PC-3 (cell line): ENCODE measurements at regions not wholly inside any gene's neighbourhood (a gene's known extent, or its start where the extent isn't known, plus 50 kb on each side); places are given as distances from the start of the nearest gene placed in this dataset.

ENCODE experiments used
- ATAC-seq: fragments of 200-7000 bp; cut with Tn5 transposase; 2 replicates; pipeline ENCODE4 v1.9.1; 2020; ENCODE audit warnings: mild to moderate bottlenecking, moderate library complexity
- BruUV-seq: library from RNA; stranded (reverse); fragments of 400-500 nt; replicated peaks from 2 replicates; lab custom pipeline; 2021; lab: Mats Ljungman, UMichigan
- CTCF ChIA-PET: fragments of 300-600 bp; sonication (Branson Sonifier 250); formaldehyde crosslinking; loops from one replicate; lab custom pipeline; 2022; ENCODE audit warnings: antibody characterized with exemption; lab: Charles Lee
- POLR2A ChIA-PET: fragments of 300-600 bp; sonication (Branson Sonifier 250); formaldehyde crosslinking; loops from one replicate; lab custom pipeline; 2022; ENCODE audit warnings: antibody characterized with exemption; ENCODE audit not compliant: unreplicated experiment; lab: Charles Lee
- DNase-seq: peaks from one replicate; pipeline ENCODE4 v3.0.0-alpha.2; 2015
- H2AFZ ChIP-seq: fragments of 300-600 bp; sonication (generic); 2 replicates; pipeline ENCODE4 v1.6.0; 2016; ENCODE audit warnings: antibody characterized with exemption, low read length
- H3F3A ChIP-seq: fragments of 300-600 bp; sonication (generic); one replicate; pipeline ENCODE4 v1.6.0; 2017; ENCODE audit warnings: antibody characterized with exemption, low read length, control low read depth, mild to moderate bottlenecking; ENCODE audit not compliant: unreplicated experiment
- H3K27ac ChIP-seq: fragments of 300-600 bp; sonication (generic); 2 replicates; pipeline ENCODE4 v1.5.1; 2016; ENCODE audit warnings: mild to moderate bottlenecking, low read length
- H3K27me3 ChIP-seq: fragments of 300-600 bp; sonication (generic); 2 replicates; pipeline ENCODE4 v1.6.1; 2016; ENCODE audit warnings: low read length, mixed read lengths
- H3K36me3 ChIP-seq: fragments of 300-600 bp; sonication (generic); 2 replicates; pipeline ENCODE4 v1.6.1; 2016; ENCODE audit warnings: low read depth, mixed run types, low read length, mixed read lengths
- H3K4me1 ChIP-seq: fragments of 300-600 bp; sonication (generic); 2 replicates; pipeline ENCODE4 v1.5.1; 2016; ENCODE audit warnings: low read length; ENCODE audit not compliant: insufficient read depth
- H3K4me2 ChIP-seq: fragments of 300-600 bp; sonication (generic); 2 replicates; pipeline ENCODE4 v1.6.0; 2016; ENCODE audit warnings: low read length
- H3K4me3 ChIP-seq: fragments of 300-600 bp; sonication (generic); 2 replicates; pipeline ENCODE4 v1.5.1; 2016; ENCODE audit warnings: mild to moderate bottlenecking, low read length, mixed read lengths
- H3K79me2 ChIP-seq: fragments of 300-600 bp; sonication (generic); 2 replicates; pipeline ENCODE4 v1.6.1; 2017; ENCODE audit warnings: low read length, mixed read lengths
- H3K9ac ChIP-seq: fragments of 300-600 bp; sonication (generic); 2 replicates; pipeline ENCODE4 v1.6.0; 2016; ENCODE audit warnings: mild to moderate bottlenecking, low read length
- H3K9me2 ChIP-seq: fragments of 300-600 bp; sonication (generic); replicated peaks from 2 replicates; pipeline ENCODE4 v1.6.1; 2016; ENCODE audit warnings: mixed run types, low read length, mixed read lengths
- H3K9me3 ChIP-seq: fragments of 300-600 bp; sonication (generic); 2 replicates; pipeline ENCODE4 v1.6.1; 2016; ENCODE audit warnings: low read length, mixed read lengths
- H4K20me1 ChIP-seq: fragments of 300-600 bp; sonication (generic); 2 replicates; pipeline ENCODE4 v1.6.1; 2016; ENCODE audit warnings: low read length, mixed read lengths
- CTCF ChIP-seq: fragments of 300-600 bp; sonication (generic); conservative IDR thresholded peaks from 2 replicates; pipeline ENCODE4 v1.5.1; 2017; ENCODE audit warnings: antibody characterized with exemption, low read depth, mild to moderate bottlenecking, low read length
- EZH2 ChIP-seq: fragments of 300-600 bp; sonication (generic); IDR thresholded peaks from one replicate; pipeline ENCODE4 v1.6.1; 2017; ENCODE audit warnings: antibody characterized with exemption, mild to moderate bottlenecking, low read length; ENCODE audit not compliant: unreplicated experiment
- EZH2phosphoT487 ChIP-seq: fragments of 300-600 bp; sonication (generic); IDR thresholded peaks from 2 replicates; pipeline ENCODE4 v1.6.1; 2018; ENCODE audit warnings: mild to moderate bottlenecking, antibody characterized with exemption, low read length, borderline replicate concordance
- intact Hi-C: fragments of 100-400 bp; cut with micrococcal nuclease; formaldehyde crosslinking; loops from 2 replicates; pipeline ENCODE4 v1.9.0; 2023

GRCh38 chr11:112613051-112613972 lies 347.9 kb upstream of the NCAM1 start:
- no peak overlapping the region; the same call in 1 of the 2 replicates for H3K27ac ChIP-seq
- H3K4me3 ChIP-seq = no peak overlapping the region
- H2AFZ ChIP-seq = no peak overlapping the region
- TF ChIP-seq CTCF = no peak
- no peak for TF ChIP-seq EZH2phosphoT487
- no peak for TF ChIP-seq EZH2
- no TSS peak for BruUV-seq
- H4K20me1 ChIP-seq = no peaks in the 10 kb centered on the region
- no peaks in the 10 kb centered on the region for H3K9me2 ChIP-seq
- H3K4me2 ChIP-seq = 0 out of 2 replicates have a peak overlapping the region, but pooled peaks have one; percentile 10
- intact Hi-C loops = no loop called here
- ATAC-seq (no peak), DNase-seq (peak; percentile 42)
- H3K9ac ChIP-seq = no peak overlapping the region
- H3F3A ChIP-seq = no peaks in the 10 kb centered on the region
- peaks cover 2% of the 10 kb centered on the region; the same call in 1 of the 2 replicates for H3K27me3 ChIP-seq
- POLR2A ChIA-PET = no interaction called here
- CTCF ChIA-PET = no interaction called here
- H3K4me1 ChIP-seq = peaks cover 5% of the 10 kb centered on the region; the same call in 1 of the 2 replicates
- no peaks in the 10 kb centered on the region for H3K36me3 ChIP-seq
- H3K79me2 ChIP-seq = no peaks in the 10 kb centered on the region
- no peaks in the 10 kb centered on the region for H3K9me3 ChIP-seq

GRCh38 chr11:112614605-112615004 lies 346.6 kb upstream of the NCAM1 start:
- BruUV-seq = no TSS peak
- H3K4me3 ChIP-seq = no peak overlapping the region
- no peaks in the 10 kb centered on the region for H3K9me2 ChIP-seq
- TF ChIP-seq CTCF (no peak), EZH2phosphoT487 (no peak), EZH2 (no peak)
- H2AFZ ChIP-seq = no peak overlapping the region
- ChIA-PET POLR2A (no interaction called here), CTCF (no interaction called here)
- no peaks in the 10 kb centered on the region for H3K27me3 ChIP-seq
- H3K9ac ChIP-seq = no peak overlapping the region
- H3K4me2 ChIP-seq = no peak overlapping the region
- no peaks in the 10 kb centered on the region for H3F3A ChIP-seq
- H3K4me1 ChIP-seq = peaks cover 5% of the 10 kb centered on the region; the same call in 1 of the 2 replicates
- intact Hi-C loops = no loop called here
- no peaks in the 10 kb centered on the region for H3K79me2 ChIP-seq
- H4K20me1 ChIP-seq = no peaks in the 10 kb centered on the region
- no peaks in the 10 kb centered on the region for H3K9me3 ChIP-seq
- DNase-seq (no peak), ATAC-seq (no peak)
- no peaks in the 10 kb centered on the region for H3K36me3 ChIP-seq
- H3K27ac ChIP-seq = no peak overlapping the region

- no peak overlapping the region for H3K4me2 ChIP-seq
- no peaks in the 10 kb centered on the region for H4K20me1 ChIP-seq
- no peak overlapping the region for H2AFZ ChIP-seq
- no peak overlapping the region for H3K4me3 ChIP-seq
- H3K27me3 ChIP-seq = no peaks in the 10 kb centered on the region
- POLR2A ChIA-PET = no interaction called here
- no peak for ATAC-seq
- H3K27ac ChIP-seq = no peak overlapping the region
- H3K4me1 ChIP-seq = peaks cover 5% of the 10 kb centered on the region; the same call in 1 of the 2 replicates
- no TSS peak for BruUV-seq
- no peaks in the 10 kb centered on the region for H3K9me2 ChIP-seq
- H3K9me3 ChIP-seq = no peaks in the 10 kb centered on the region
- no peaks in the 10 kb centered on the region for H3K36me3 ChIP-seq
- CTCF ChIA-PET = no interaction called here
- no peaks in the 10 kb centered on the region for H3K79me2 ChIP-seq
- intact Hi-C loops = no loop called here
- DNase-seq = no peak
- no peak for TF ChIP-seq EZH2phosphoT487
- no peak for TF ChIP-seq CTCF
- no peak for TF ChIP-seq EZH2
- H3K9ac ChIP-seq = no peak overlapping the region
- no peaks in the 10 kb centered on the region for H3F3A ChIP-seq
These were observed 346.0 kb upstream of the NCAM1 start for GRCh38 chr11:112615238-112615637.
